ENCODE measurements at regions not wholly inside any gene's neighbourhood (a gene's known extent, or its start where the extent isn't known, plus 50 kb on each side); places are given as distances from the start of the nearest gene placed in this dataset.
A peak's percentile ranks its signal among the peaks of the same experiment; 100 is the strongest.

GRCh38 chr14:53553221-53553620 lies 400.1 kb upstream of the DDHD1 start:
- DNase-seq (ENCODE audit: low read depth in 3 of 3, low spot score in 1 of 3), result no peak

- DNase-seq (ENCODE audit: low read depth in 3 of 3, low spot score in 1 of 3), result no peak
Observed at GRCh38 chr14:53551862-53552261, 398.7 kb upstream of the DDHD1 start.

- no peak for DNase-seq (ENCODE audit: low read depth in 3 of 3, low spot score in 1 of 3)
Observed at GRCh38 chr14:53550776-53551175, 397.7 kb upstream of the DDHD1 start.

- DNase-seq (ENCODE audit: low read depth in 3 of 3, low spot score in 1 of 3), result no peak
Observed at GRCh38 chr14:53549956-53550355, 396.8 kb upstream of the DDHD1 start.

- DNase-seq (ENCODE audit: low read depth in 3 of 3, low spot score in 1 of 3), result no peak
Observed at GRCh38 chr14:53547593-53547992, 394.5 kb upstream of the DDHD1 start.

GRCh38 chr14:53545217-53545616 lies 392.1 kb upstream of the DDHD1 start:
- no peak for DNase-seq (ENCODE audit: low read depth in 3 of 3, low spot score in 1 of 3)

- no peak for DNase-seq (ENCODE audit: low read depth in 3 of 3, low spot score in 1 of 3)
Observed at GRCh38 chr14:53542732-53543131, 389.6 kb upstream of the DDHD1 start.

GRCh38 chr14:53541411-53541810 lies 388.3 kb upstream of the DDHD1 start:
- DNase-seq (ENCODE audit: low read depth in 3 of 3, low spot score in 1 of 3), result no peak

- DNase-seq (ENCODE audit: low read depth in 3 of 3, low spot score in 1 of 3), result peak in 1 of 3 donors; percentile 26
Observed at GRCh38 chr14:53539489-53540126, 386.5 kb upstream of the DDHD1 start.

GRCh38 chr14:53538316-53538881 lies 385.3 kb upstream of the DDHD1 start:
- DNase-seq (ENCODE audit: low read depth in 3 of 3, low spot score in 1 of 3), result no peak

GRCh38 chr14:53537422-53538315 lies 384.5 kb upstream of the DDHD1 start:
- no peak for DNase-seq (ENCODE audit: low read depth in 3 of 3, low spot score in 1 of 3)

- DNase-seq (ENCODE audit: low read depth in 3 of 3, low spot score in 1 of 3), result no peak
Observed at GRCh38 chr14:53536446-53536845, 383.3 kb upstream of the DDHD1 start.

- DNase-seq (ENCODE audit: low read depth in 3 of 3, low spot score in 1 of 3), result no peak
Observed at GRCh38 chr14:53534841-53535240, 381.7 kb upstream of the DDHD1 start.

- DNase-seq (ENCODE audit: low read depth in 3 of 3, low spot score in 1 of 3), result no peak
Observed at GRCh38 chr14:53533384-53533970, 380.4 kb upstream of the DDHD1 start.

- no peak for DNase-seq (ENCODE audit: low read depth in 3 of 3, low spot score in 1 of 3)
Observed at GRCh38 chr14:53532853-53533252, 379.7 kb upstream of the DDHD1 start.

GRCh38 chr14:53531730-53532129 lies 378.6 kb upstream of the DDHD1 start:
- no peak for DNase-seq (ENCODE audit: low read depth in 3 of 3, low spot score in 1 of 3)

GRCh38 chr14:53531156-53531555 lies 378.0 kb upstream of the DDHD1 start:
- no peak for DNase-seq (ENCODE audit: low read depth in 3 of 3, low spot score in 1 of 3)

- DNase-seq (ENCODE audit: low read depth in 3 of 3, low spot score in 1 of 3), result no peak
Observed at GRCh38 chr14:53529519-53529918, 376.4 kb upstream of the DDHD1 start.

- DNase-seq (ENCODE audit: low read depth in 3 of 3, low spot score in 1 of 3), result no peak
Observed at GRCh38 chr14:53528185-53528671, 375.1 kb upstream of the DDHD1 start.

- no peak for DNase-seq (ENCODE audit: low read depth in 3 of 3, low spot score in 1 of 3)
Observed at GRCh38 chr14:53526200-53526599, 373.1 kb upstream of the DDHD1 start.

- no peak for DNase-seq (ENCODE audit: low read depth in 3 of 3, low spot score in 1 of 3)
Observed at GRCh38 chr14:53525608-53526007, 372.5 kb upstream of the DDHD1 start.

GRCh38 chr14:53524391-53524790 lies 371.3 kb upstream of the DDHD1 start:
- DNase-seq (ENCODE audit: low read depth in 3 of 3, low spot score in 1 of 3), result no peak

All from stimulated activated CD4-positive, alpha-beta T cell treated with anti-CD3 and anti-CD28 coated beads, TNF-alpha, amount 100 ng/mL, for 1 hour (primary cell).